Suprapubic skin (tissue), 4 donors: ENCODE measurements at regions not wholly inside any gene's neighbourhood (a gene's known extent, or its start where the extent isn't known, plus 50 kb on each side); places are given as distances from the start of the nearest gene placed in this dataset.

Experiments
- DNase-seq, 2 donors: peaks; one replicate each; pipeline ENCODE4 v3.0.0-alpha.2; 2019; ENCODE audit warnings: low spot score in 2 of 2
- H3K27ac ChIP-seq: fragments of 200-600 bp; sonication (generic); one replicate; pipeline ENCODE4 v1.5.1; 2019
- H3K27me3 ChIP-seq: fragments of 200-600 bp; sonication (generic); one replicate; pipeline ENCODE4 v1.5.1; 2019
- H3K36me3 ChIP-seq: fragments of 200-600 bp; sonication (generic); one replicate; pipeline ENCODE4 v1.5.1; 2019
- H3K4me1 ChIP-seq: fragments of 200-600 bp; sonication (generic); one replicate; pipeline ENCODE4 v1.5.1; 2019
- H3K4me3 ChIP-seq: fragments of 200-600 bp; sonication (generic); one replicate; pipeline ENCODE4 v1.5.1; 2019; ENCODE audit warnings: mild to moderate bottlenecking
- H3K9me3 ChIP-seq: fragments of 200-600 bp; sonication (generic); one replicate; pipeline ENCODE4 v1.5.1; 2019
- CTCF ChIP-seq, 2 donors: fragments of 200-600 bp in 1 of 2; fragments of 450-650 bp in 1 of 2; sonication (generic) in 1 of 2; IDR thresholded peaks; one replicate each; pipeline ENCODE4 v1.5.1; 2016 to 2019; ENCODE audit warnings: antibody characterized with exemption in 2 of 2, mild to moderate bottlenecking in 1 of 2, moderate library complexity in 1 of 2
- EP300 ChIP-seq: sonication (generic); formaldehyde crosslinking; IDR thresholded peaks from one replicate; pipeline ENCODE4 v1.6.1; 2017; ENCODE audit warnings: antibody characterized with exemption
- POLR2A ChIP-seq, 2 donors: fragments of 450-650 bp; IDR thresholded peaks; one replicate each; pipeline ENCODE4 v1.6.1; 2017; ENCODE audit warnings: antibody characterized with exemption in 2 of 2, mild to moderate bottlenecking in 2 of 2, moderate library complexity in 2 of 2
- POLR2AphosphoS5 ChIP-seq, 3 donors: sonication (generic); formaldehyde crosslinking; IDR thresholded peaks; one replicate each; pipeline ENCODE4 v1.6.1; 2017; ENCODE audit warnings: antibody characterized with exemption in 3 of 3
- WGBS: methylation state at CpG from one replicate; pipeline ENCODE4 v1.1.5; 2018; 5-methylcytosine and 5-hydroxymethylcytosine counted together

- Histone ChIP-seq H3K36me3 (no peaks in the 10 kb centered on the region), H3K9me3 (peaks cover 20% of the 10 kb centered on the region), H3K4me3 (no peak overlapping the region), H3K27ac (no peak overlapping the region), H3K27me3 (no peaks in the 10 kb centered on the region), H3K4me1 (no peaks in the 10 kb centered on the region)
- no peak for TF ChIP-seq POLR2AphosphoS5 (IDR thresholded peaks at IDR 0.05)
- no peak for TF ChIP-seq EP300
- WGBS = 85% methylated on average over 2 of the region's 2 CpGs
- no peak for DNase-seq
These were observed 136.7 kb upstream of the VEPH1 start for GRCh38 chr3:157639756-157640426.

GRCh38 chr3:157637866-157638265 lies 134.7 kb upstream of the VEPH1 start:
- no peaks in the 10 kb centered on the region for H3K4me1 ChIP-seq
- WGBS = 63% methylated on average over 1 of the region's 1 CpG
- DNase-seq = no peak
- no peaks in the 10 kb centered on the region for H3K36me3 ChIP-seq
- no peak overlapping the region for H3K4me3 ChIP-seq
- H3K27ac ChIP-seq = no peak overlapping the region
- peaks cover 20% of the 10 kb centered on the region for H3K9me3 ChIP-seq
- H3K27me3 ChIP-seq = no peaks in the 10 kb centered on the region
- TF ChIP-seq POLR2A (IDR thresholded peaks at IDR 0.05) (no peak), CTCF (IDR thresholded peaks at IDR 0.05) (no peak), EP300 (no peak), POLR2AphosphoS5 (IDR thresholded peaks at IDR 0.05) (no peak)

- no peak overlapping the region for H3K4me3 ChIP-seq
- H3K27me3 ChIP-seq = peaks cover 19% of the 10 kb centered on the region
- no peak for DNase-seq
- H3K36me3 ChIP-seq = no peaks in the 10 kb centered on the region
- H3K27ac ChIP-seq = no peak overlapping the region
- no peaks in the 10 kb centered on the region for H3K4me1 ChIP-seq
- H3K9me3 ChIP-seq = peaks cover 13% of the 10 kb centered on the region
- WGBS = 23% methylated on average over 2 of the region's 2 CpGs
- TF ChIP-seq POLR2A (IDR thresholded peaks at IDR 0.05) = no peak
- no peak for TF ChIP-seq POLR2AphosphoS5 (IDR thresholded peaks at IDR 0.05)
- no peak for TF ChIP-seq CTCF (IDR thresholded peaks at IDR 0.05)
- TF ChIP-seq EP300 = no peak
These were observed 130.0 kb upstream of the VEPH1 start for GRCh38 chr3:157633241-157633640.

GRCh38 chr3:157632075-157632474 lies 128.9 kb upstream of the VEPH1 start:
- TF ChIP-seq CTCF (IDR thresholded peaks at IDR 0.05) (no peak), POLR2A (IDR thresholded peaks at IDR 0.05) (no peak), POLR2AphosphoS5 (IDR thresholded peaks at IDR 0.05) (no peak), EP300 (no peak)
- H3K4me3 ChIP-seq = no peak overlapping the region
- H3K36me3 ChIP-seq = no peaks in the 10 kb centered on the region
- no peak for DNase-seq
- no peak overlapping the region for H3K27ac ChIP-seq
- peaks cover 5% of the 10 kb centered on the region for H3K9me3 ChIP-seq
- no peaks in the 10 kb centered on the region for H3K4me1 ChIP-seq
- WGBS = 41% methylated on average over 3 of the region's 3 CpGs
- H3K27me3 ChIP-seq = peaks cover 19% of the 10 kb centered on the region

- WGBS = 38% methylated on average over 8 of the region's 8 CpGs
- H3K27me3 ChIP-seq = peaks cover 19% of the 10 kb centered on the region
- no peak for DNase-seq
- no peaks in the 10 kb centered on the region for H3K36me3 ChIP-seq
- H3K9me3 ChIP-seq = no peaks in the 10 kb centered on the region
- TF ChIP-seq CTCF (IDR thresholded peaks at IDR 0.05) (no peak), EP300 (no peak), POLR2AphosphoS5 (IDR thresholded peaks at IDR 0.05) (no peak)
- no peaks in the 10 kb centered on the region for H3K4me1 ChIP-seq
- no peak overlapping the region for H3K27ac ChIP-seq
- no peak overlapping the region for H3K4me3 ChIP-seq
These were observed 128.3 kb upstream of the VEPH1 start for GRCh38 chr3:157631478-157631877.

- no peaks in the 10 kb centered on the region for H3K9me3 ChIP-seq
- 47% methylated on average over 3 of the region's 3 CpGs for WGBS
- no peaks in the 10 kb centered on the region for H3K36me3 ChIP-seq
- H3K4me1 ChIP-seq = no peaks in the 10 kb centered on the region
- H3K27me3 ChIP-seq = peaks cover 14% of the 10 kb centered on the region
- H3K27ac ChIP-seq = no peak overlapping the region
- DNase-seq = no peak
- no peak for TF ChIP-seq POLR2A (IDR thresholded peaks at IDR 0.05)
- no peak for TF ChIP-seq POLR2AphosphoS5 (IDR thresholded peaks at IDR 0.05)
- no peak for TF ChIP-seq EP300
- no peak for TF ChIP-seq CTCF (IDR thresholded peaks at IDR 0.05)
- H3K4me3 ChIP-seq = no peak overlapping the region
These were observed 123.6 kb upstream of the VEPH1 start for GRCh38 chr3:157626817-157627216.
